Neural progenitor cell (in vitro differentiated cells): ENCODE measurements at regions not wholly inside any gene's neighbourhood (a gene's known extent, or its start where the extent isn't known, plus 50 kb on each side); places are given as distances from the start of the nearest gene placed in this dataset.
A peak's percentile ranks its signal among the peaks of the same experiment; 100 is the strongest.

Experiments
- DNase-seq: peaks from one replicate; pipeline ENCODE4 v3.0.0-alpha.2; 2016; ENCODE audit warnings: low spot score
- H2AFZ ChIP-seq: fragments of 200-600 bp; sonication (generic); replicated peaks from 2 replicates; pipeline ENCODE4 v1.6.1; 2016; ENCODE audit warnings: antibody characterized with exemption
- H3F3A ChIP-seq: fragments of 200-600 bp; sonication (generic); 2 replicates; pipeline ENCODE4 v1.6.1; 2016; ENCODE audit warnings: antibody characterized with exemption, low read depth
- H3K27ac ChIP-seq: fragments of 200-600 bp; sonication (generic); 2 replicates; pipeline ENCODE4 v1.5.1; 2016; ENCODE audit warnings: mild to moderate bottlenecking
- H3K27me3 ChIP-seq: fragments of 200-600 bp; sonication (generic); 2 replicates; pipeline ENCODE4 v1.6.1; 2016; ENCODE audit warnings: mild to moderate bottlenecking, moderate library complexity
- H3K36me3 ChIP-seq: fragments of 200-600 bp; sonication (generic); 2 replicates; pipeline ENCODE4 v1.5.1; 2016
- H3K4me1 ChIP-seq: fragments of 200-600 bp; sonication (generic); 2 replicates; pipeline ENCODE4 v1.6.1; 2016; ENCODE audit warnings: mixed run types
- H3K4me2 ChIP-seq: fragments of 200-600 bp; sonication (generic); 2 replicates; pipeline ENCODE4 v1.6.1; 2016
- H3K4me3 ChIP-seq: fragments of 200-600 bp; sonication (generic); 2 replicates; pipeline ENCODE4 v1.5.1; 2016
- H3K79me2 ChIP-seq: fragments of 200-600 bp; sonication (generic); 2 replicates; pipeline ENCODE4 v1.6.1; 2016; ENCODE audit warnings: low read depth
- H3K9ac ChIP-seq: fragments of 200-600 bp; sonication (generic); 2 replicates; pipeline ENCODE4 v1.6.1; 2016
- H3K9me3 ChIP-seq: fragments of 200-600 bp; sonication (generic); 2 replicates; pipeline ENCODE4 v1.5.1; 2016; ENCODE audit warnings: low read depth
- H4K20me1 ChIP-seq: fragments of 200-600 bp; sonication (generic); 2 replicates; pipeline ENCODE4 v1.6.1; 2016; ENCODE audit warnings: low read depth
- H3K27ac Mint-ChIP-seq: 3 replicates; pipeline ENCODE4 v1.8.0; 2021; ENCODE audit warnings: mixed read lengths
- H3K27me3 Mint-ChIP-seq: 2 replicates; pipeline ENCODE4 v1.8.0; 2022; ENCODE audit warnings: low read depth, mild to moderate bottlenecking, inconsistent platforms, moderate library complexity, mixed read lengths; ENCODE audit not compliant: insufficient read depth
- H3K36me3 Mint-ChIP-seq: 3 replicates; pipeline ENCODE4 v1.8.0; 2021; ENCODE audit warnings: mixed read lengths
- H3K4me1 Mint-ChIP-seq: 3 replicates; pipeline ENCODE4 v1.8.0; 2021; ENCODE audit warnings: mixed read lengths
- H3K4me3 Mint-ChIP-seq: 3 replicates; pipeline ENCODE4 v1.8.0; 2021; ENCODE audit warnings: mild to moderate bottlenecking, moderate library complexity, mixed read lengths
- H3K9me3 Mint-ChIP-seq: 3 replicates; pipeline ENCODE4 v1.8.0; 2020; ENCODE audit warnings: mixed read lengths
- CTCF ChIP-seq: fragments of 200-600 bp; sonication (generic); IDR thresholded peaks from 2 replicates; pipeline ENCODE4 v1.5.1; 2017; ENCODE audit warnings: antibody characterized with exemption, mild to moderate bottlenecking
- EZH2 ChIP-seq: fragments of 200-600 bp; sonication (generic); IDR thresholded peaks from 2 replicates; pipeline ENCODE4 v1.6.1; 2017; ENCODE audit warnings: antibody characterized with exemption, mild to moderate bottlenecking, moderate library complexity
- EZH2phosphoT487 ChIP-seq: fragments of 200-600 bp; sonication (generic); IDR thresholded peaks from 2 replicates; pipeline ENCODE4 v1.6.1; 2017; ENCODE audit warnings: antibody characterized with exemption

GRCh38 chr10:78623578-78624215 lies 445.1 kb upstream of the ZMIZ1 start:
- peaks cover 5% of the 10 kb centered on the region for H4K20me1 ChIP-seq
- no peak for TF ChIP-seq EZH2
- TF ChIP-seq EZH2phosphoT487 = no peak
- no peak for TF ChIP-seq CTCF
- H3K4me1 ChIP-seq = peaks cover 12% of the 10 kb centered on the region
- no peak for DNase-seq
- H3K36me3 ChIP-seq = no peaks in the 10 kb centered on the region
- H3K27ac Mint-ChIP-seq = no peak overlapping the region
- H3K4me1 Mint-ChIP-seq = peaks cover 56% of the 10 kb centered on the region
- H3K9me3 ChIP-seq = no peaks in the 10 kb centered on the region
- no peaks in the 10 kb centered on the region for H3K36me3 Mint-ChIP-seq
- no peak overlapping the region for H3K9ac ChIP-seq
- H3K4me3 Mint-ChIP-seq = no peak overlapping the region
- no peak overlapping the region for H3K4me3 ChIP-seq
- H2AFZ ChIP-seq = no peak overlapping the region
- H3K4me2 ChIP-seq = no peak overlapping the region
- no peak overlapping the region for H3K27ac ChIP-seq
- no peaks in the 10 kb centered on the region for H3K79me2 ChIP-seq
- H3F3A ChIP-seq = peaks cover 3% of the 10 kb centered on the region
- peaks cover 61% of the 10 kb centered on the region for H3K27me3 ChIP-seq
- peaks cover 35% of the 10 kb centered on the region for H3K27me3 Mint-ChIP-seq
- H3K9me3 Mint-ChIP-seq = no peaks in the 10 kb centered on the region

DNA sequence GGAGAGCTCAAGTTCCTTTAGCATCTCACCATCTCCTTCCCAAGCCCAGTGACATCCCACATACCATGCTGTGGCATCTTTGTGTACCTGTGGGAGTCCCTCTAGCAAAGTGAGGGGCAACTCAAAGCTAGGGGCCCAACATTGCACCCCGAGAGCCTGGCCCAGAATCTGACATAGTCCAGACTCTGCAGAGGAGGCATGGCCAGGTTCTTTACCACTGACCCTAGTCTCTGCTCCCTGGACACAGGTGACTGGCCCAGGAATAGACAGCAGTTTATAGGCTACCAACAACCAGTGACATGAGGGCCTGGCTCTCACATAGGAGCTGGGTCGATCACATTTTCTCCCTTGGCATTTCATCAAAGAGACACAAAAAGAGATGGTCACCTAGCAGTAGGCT lies 444.0 kb upstream of the ZMIZ1 start:
- H3K9ac ChIP-seq = no peak overlapping the region
- no peaks in the 10 kb centered on the region for H3K9me3 ChIP-seq
- H3F3A ChIP-seq = peaks cover 3% of the 10 kb centered on the region
- no peaks in the 10 kb centered on the region for H3K9me3 Mint-ChIP-seq
- H3K4me1 Mint-ChIP-seq = peaks cover 46% of the 10 kb centered on the region
- TF ChIP-seq EZH2phosphoT487 (no peak), EZH2 (no peak), CTCF (no peak)
- H3K4me3 Mint-ChIP-seq = no peak overlapping the region
- H3K27ac Mint-ChIP-seq = no peak overlapping the region
- no peaks in the 10 kb centered on the region for H3K79me2 ChIP-seq
- no peak overlapping the region for H2AFZ ChIP-seq
- DNase-seq = no peak
- no peaks in the 10 kb centered on the region for H3K36me3 Mint-ChIP-seq
- no peak overlapping the region for H3K27ac ChIP-seq
- no peak overlapping the region for H3K4me3 ChIP-seq
- no peaks in the 10 kb centered on the region for H3K36me3 ChIP-seq
- peaks cover 65% of the 10 kb centered on the region for H3K27me3 ChIP-seq
- peaks cover 36% of the 10 kb centered on the region for H3K27me3 Mint-ChIP-seq
- H3K4me2 ChIP-seq = no peak overlapping the region
- H4K20me1 ChIP-seq = peaks cover 5% of the 10 kb centered on the region
- peaks cover 12% of the 10 kb centered on the region for H3K4me1 ChIP-seq

GRCh38 chr10:78626471-78626870 lies 442.3 kb upstream of the ZMIZ1 start:
- no peaks in the 10 kb centered on the region for H3K9me3 Mint-ChIP-seq
- Histone ChIP-seq H3K79me2 (no peaks in the 10 kb centered on the region), H3K27me3 (peaks cover 64% of the 10 kb centered on the region), H2AFZ (no peak overlapping the region), H3K4me1 (peaks cover 12% of the 10 kb centered on the region), H3K27ac (no peak overlapping the region), H3F3A (peaks cover 3% of the 10 kb centered on the region), H3K4me2 (peak overlapping the region; percentile 40), H4K20me1 (peaks cover 5% of the 10 kb centered on the region), H3K9ac (no peak overlapping the region), H3K9me3 (no peaks in the 10 kb centered on the region), H3K4me3 (no peak overlapping the region), H3K36me3 (no peaks in the 10 kb centered on the region)
- no peaks in the 10 kb centered on the region for H3K36me3 Mint-ChIP-seq
- H3K27me3 Mint-ChIP-seq = peaks cover 36% of the 10 kb centered on the region
- H3K4me1 Mint-ChIP-seq = peaks cover 43% of the 10 kb centered on the region
- H3K4me3 Mint-ChIP-seq = peak overlapping the region; percentile 16
- TF ChIP-seq EZH2phosphoT487 (peak; percentile 75), CTCF (no peak)
- peak overlapping the region; percentile 38 for H3K27ac Mint-ChIP-seq
- DNase-seq = peak; percentile 80
